Fibroblast of lung (primary cell): ENCODE measurements at regions not wholly inside any gene's neighbourhood (a gene's known extent, or its start where the extent isn't known, plus 50 kb on each side); places are given as distances from the start of the nearest gene placed in this dataset.

Source experiments
- CTCF ChIP-seq, 2 donors: IDR thresholded peaks in 1 of 2; conservative IDR thresholded peaks in 1 of 2; 1 replicate in 1 of 2; 2 replicates in 1 of 2; pipeline ENCODE4 v1.5.1; 2011 to 2012; ENCODE audit warnings: low read length in 2 of 2, control low read depth in 1 of 2, inconsistent platforms in 1 of 2, low read depth in 1 of 2, mild to moderate bottlenecking in 1 of 2
- EZH2 ChIP-seq: IDR thresholded peaks from 2 replicates; pipeline ENCODE4 v1.5.1; 2012; ENCODE audit warnings: low read length, control low read depth, mild to moderate bottlenecking; ENCODE audit errors: missing control alignments

GRCh38 chr4:180900781-180901180 lies 1342.4 kb upstream of the TENM3 start:
- TF ChIP-seq EZH2 = no peak
- no peak for TF ChIP-seq CTCF (conservative IDR thresholded peaks at IDR 0.05 in 1 of 2, IDR thresholded peaks at IDR 0.05 in 1 of 2; ENCODE audit: low read depth in 1 of 2, low read length in 2 of 2)
